ENCODE measurements at regions not wholly inside any gene's neighbourhood (a gene's known extent, or its start where the extent isn't known, plus 50 kb on each side); places are given as distances from the start of the nearest gene placed in this dataset.

GRCh38 chr2:193334401-193334800 lies 1139.7 kb upstream of the TMEFF2 start:
- Histone ChIP-seq H3K36me3 (no peaks in the 10 kb centered on the region), H3K4me3 (ENCODE audit: low read depth in 1 of 2, low read length in 1 of 2) (no peak overlapping the region), H3K27me3 (no peaks in the 10 kb centered on the region), H3K27ac (no peak overlapping the region), H3K9me3 (no peaks in the 10 kb centered on the region), H3K4me1 (ENCODE audit: control insufficient read depth in 1 of 2, insufficient read depth in 1 of 2, low read depth in 1 of 2, low read length in 1 of 2) (no peaks in the 10 kb centered on the region)
- TF ChIP-seq CTCF (IDR thresholded peaks at IDR 0.05): no peak

GRCh38 chr2:193333539-193333938 lies 1138.8 kb upstream of the TMEFF2 start:
- Histone ChIP-seq H3K9me3 (no peaks in the 10 kb centered on the region), H3K27me3 (no peaks in the 10 kb centered on the region), H3K4me1 (ENCODE audit: control insufficient read depth in 1 of 2, insufficient read depth in 1 of 2, low read depth in 1 of 2, low read length in 1 of 2) (no peaks in the 10 kb centered on the region), H3K36me3 (no peaks in the 10 kb centered on the region), H3K27ac (no peak overlapping the region), H3K4me3 (ENCODE audit: low read depth in 1 of 2, low read length in 1 of 2) (no peak overlapping the region)
- TF ChIP-seq CTCF (IDR thresholded peaks at IDR 0.05): no peak

- Histone ChIP-seq H3K4me1 (ENCODE audit: control insufficient read depth in 1 of 2, insufficient read depth in 1 of 2, low read depth in 1 of 2, low read length in 1 of 2) (no peaks in the 10 kb centered on the region), H3K27me3 (no peaks in the 10 kb centered on the region), H3K4me3 (ENCODE audit: low read depth in 1 of 2, low read length in 1 of 2) (no peak overlapping the region), H3K9me3 (no peaks in the 10 kb centered on the region), H3K36me3 (no peaks in the 10 kb centered on the region), H3K27ac (no peak overlapping the region)
- no peak for TF ChIP-seq CTCF (IDR thresholded peaks at IDR 0.05)
Measured at GRCh38 chr2:193332941-193333340, 1138.2 kb upstream of the TMEFF2 start.

GRCh38 chr2:193331676-193332075 lies 1136.9 kb upstream of the TMEFF2 start:
- H3K9me3 ChIP-seq: no peaks in the 10 kb centered on the region
- no peaks in the 10 kb centered on the region for H3K4me1 ChIP-seq (ENCODE audit: control insufficient read depth in 1 of 2, insufficient read depth in 1 of 2, low read depth in 1 of 2, low read length in 1 of 2)
- H3K36me3 ChIP-seq: no peaks in the 10 kb centered on the region
- no peaks in the 10 kb centered on the region for H3K27me3 ChIP-seq
- no peak overlapping the region for H3K4me3 ChIP-seq (ENCODE audit: low read depth in 1 of 2, low read length in 1 of 2)
- no peak for TF ChIP-seq CTCF (IDR thresholded peaks at IDR 0.05)
- H3K27ac ChIP-seq: no peak overlapping the region

GRCh38 chr2:193326296-193326695 lies 1131.6 kb upstream of the TMEFF2 start:
- H3K27me3 ChIP-seq: no peaks in the 10 kb centered on the region
- no peaks in the 10 kb centered on the region for H3K4me1 ChIP-seq (ENCODE audit: control insufficient read depth in 1 of 2, insufficient read depth in 1 of 2, low read depth in 1 of 2, low read length in 1 of 2)
- H3K27ac ChIP-seq: no peak overlapping the region
- no peaks in the 10 kb centered on the region for H3K9me3 ChIP-seq
- H3K4me3 ChIP-seq (ENCODE audit: low read depth in 1 of 2, low read length in 1 of 2): no peak overlapping the region
- H3K36me3 ChIP-seq: no peaks in the 10 kb centered on the region
- no peak for TF ChIP-seq CTCF (IDR thresholded peaks at IDR 0.05)
